PC-9 (cell line): ENCODE measurements at regions not wholly inside any gene's neighbourhood (a gene's known extent, or its start where the extent isn't known, plus 50 kb on each side); places are given as distances from the start of the nearest gene placed in this dataset.

Experiments
- BruUV-seq: library from RNA; stranded (reverse); fragments of 400-500 nt; replicated peaks from 2 replicates; lab custom pipeline; 2021; lab: Mats Ljungman, UMichigan
- CTCF ChIA-PET: fragments of 300-600 bp; sonication (Branson Sonifier 250); formaldehyde crosslinking; loops from one replicate; lab custom pipeline; 2022; ENCODE audit warnings: antibody characterized with exemption; lab: Charles Lee
- POLR2A ChIA-PET: fragments of 300-600 bp; sonication (Branson Sonifier 250); formaldehyde crosslinking; loops from one replicate; lab custom pipeline; 2022; ENCODE audit warnings: antibody characterized with exemption; ENCODE audit not compliant: unreplicated experiment; lab: Charles Lee
- DNase-seq, 2 experiments: peaks; one replicate each; pipeline versions ENCODE4 v3.0.0 to v3.0.0-alpha.2; 2015 to 2022; ENCODE audit warnings: mixed read lengths in 1 of 2
- H2AFZ ChIP-seq: fragments of 200-600 bp; sonication (generic); 2 replicates; pipeline ENCODE4 v1.8.1; 2017; ENCODE audit warnings: antibody characterized with exemption
- H3F3A ChIP-seq: fragments of 200-600 bp; sonication (generic); 2 replicates; pipeline ENCODE4 v1.8.1; 2017; ENCODE audit warnings: antibody characterized with exemption, mild to moderate bottlenecking, low read depth; ENCODE audit not compliant: insufficient read depth
- H3K27ac ChIP-seq: fragments of 200-600 bp; sonication (generic); 2 replicates; pipeline ENCODE4 v1.6.1; 2016; ENCODE audit warnings: mixed run types
- H3K27me3 ChIP-seq: fragments of 200-600 bp; sonication (generic); 2 replicates; pipeline ENCODE4 v1.6.1; 2016; ENCODE audit warnings: low read depth, mixed run types; ENCODE audit not compliant: insufficient read depth
- H3K36me3 ChIP-seq: fragments of 200-600 bp; sonication (generic); 2 replicates; pipeline ENCODE4 v1.6.1; 2016; ENCODE audit warnings: low read depth, mixed run types
- H3K4me1 ChIP-seq: fragments of 200-600 bp; sonication (generic); replicated peaks from 2 replicates; pipeline ENCODE4 v1.6.1; 2016; ENCODE audit warnings: mixed run types; ENCODE audit not compliant: insufficient read depth
- H3K4me2 ChIP-seq: fragments of 200-600 bp; sonication (generic); 2 replicates; pipeline ENCODE4 v1.6.1; 2017; ENCODE audit warnings: mixed run types
- H3K4me3 ChIP-seq: fragments of 200-600 bp; sonication (generic); 2 replicates; pipeline ENCODE4 v1.6.1; 2016; ENCODE audit warnings: mixed run types
- H3K79me2 ChIP-seq: fragments of 200-600 bp; sonication (generic); 2 replicates; pipeline ENCODE4 v1.6.1; 2017; ENCODE audit warnings: low read depth, mixed run types
- H3K9me2 ChIP-seq: fragments of 200-600 bp; sonication (generic); 2 replicates; pipeline ENCODE4 v1.8.1; 2017; ENCODE audit warnings: mild to moderate bottlenecking; ENCODE audit not compliant: insufficient read depth
- H3K9me3 ChIP-seq: fragments of 200-600 bp; sonication (generic); 2 replicates; pipeline ENCODE4 v1.8.1; 2016; ENCODE audit warnings: low read depth; ENCODE audit not compliant: insufficient read depth
- H4K20me1 ChIP-seq: fragments of 200-600 bp; sonication (generic); 2 replicates; pipeline ENCODE4 v1.8.1; 2017; ENCODE audit not compliant: insufficient read depth
- EZH2 ChIP-seq: fragments of 200-600 bp; sonication (generic); IDR thresholded peaks from 2 replicates; pipeline ENCODE4 v1.8.0; 2017; ENCODE audit warnings: antibody characterized with exemption, low read depth
- intact Hi-C: fragments of 100-400 bp; cut with micrococcal nuclease; formaldehyde crosslinking; loops from one replicate; pipeline ENCODE4 v1.10.0; 2022; ENCODE audit not compliant: unreplicated experiment
- TF ChIP-seq, protein P1 (sequence below): fragments of 200-600 bp; sonication (generic); conservative IDR thresholded peaks from 2 replicates; pipeline ENCODE4 v1.6.1; 2017; ENCODE audit warnings: mixed run types, antibody characterized with exemption, mild to moderate bottlenecking, moderate library complexity

DNA sequence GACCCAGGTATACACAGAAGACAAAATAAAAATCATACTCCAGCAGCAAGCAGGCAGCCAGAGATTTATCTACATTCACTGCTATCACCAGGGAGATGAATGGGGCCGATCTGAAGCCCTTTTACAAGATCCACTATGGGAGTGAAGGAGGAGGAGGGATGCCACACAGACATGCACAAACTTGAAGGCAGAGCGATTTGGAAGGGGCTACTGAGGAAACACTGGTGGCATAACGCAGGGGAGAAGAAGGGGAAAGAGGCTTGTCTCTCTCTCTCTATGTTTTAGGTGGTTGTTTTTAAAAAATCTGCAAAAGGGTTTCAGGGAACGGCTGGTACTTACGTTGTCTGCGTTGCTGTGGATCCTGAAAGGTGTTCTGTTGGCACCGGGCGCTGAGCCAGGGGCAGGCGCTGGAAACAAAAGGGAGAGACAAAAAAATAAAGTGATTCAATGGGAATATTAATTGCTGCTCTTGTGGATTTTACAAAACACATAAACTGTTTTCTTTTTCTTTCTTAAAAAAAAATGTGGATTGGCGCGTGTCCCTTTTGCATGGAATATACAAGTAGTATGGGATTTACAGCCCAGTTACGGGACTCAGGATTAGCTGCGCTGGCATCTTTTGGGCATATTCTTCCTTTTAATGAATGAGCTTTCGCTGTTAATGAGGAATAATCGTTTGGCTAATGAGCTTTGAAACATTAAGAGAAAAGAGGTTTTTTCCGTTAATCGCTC, 255.3 kb upstream of the PMFBP1 start:
- Histone ChIP-seq H3K27me3 (no peaks in the 10 kb centered on the region), H3F3A (no peaks in the 10 kb centered on the region), H3K79me2 (no peaks in the 10 kb centered on the region), H3K27ac (no peak overlapping the region), H2AFZ (no peak overlapping the region), H3K9me3 (peaks cover 5% of the 10 kb centered on the region; the same call in 1 of the 2 replicates), H3K4me1 (no peaks in the 10 kb centered on the region), H3K9me2 (no peaks in the 10 kb centered on the region), H3K4me3 (no peak overlapping the region), H3K4me2 (no peak overlapping the region), H4K20me1 (no peaks in the 10 kb centered on the region), H3K36me3 (no peaks in the 10 kb centered on the region)
- TF ChIP-seq EZH2: no peak
- TF ChIP-seq, protein P1, sequence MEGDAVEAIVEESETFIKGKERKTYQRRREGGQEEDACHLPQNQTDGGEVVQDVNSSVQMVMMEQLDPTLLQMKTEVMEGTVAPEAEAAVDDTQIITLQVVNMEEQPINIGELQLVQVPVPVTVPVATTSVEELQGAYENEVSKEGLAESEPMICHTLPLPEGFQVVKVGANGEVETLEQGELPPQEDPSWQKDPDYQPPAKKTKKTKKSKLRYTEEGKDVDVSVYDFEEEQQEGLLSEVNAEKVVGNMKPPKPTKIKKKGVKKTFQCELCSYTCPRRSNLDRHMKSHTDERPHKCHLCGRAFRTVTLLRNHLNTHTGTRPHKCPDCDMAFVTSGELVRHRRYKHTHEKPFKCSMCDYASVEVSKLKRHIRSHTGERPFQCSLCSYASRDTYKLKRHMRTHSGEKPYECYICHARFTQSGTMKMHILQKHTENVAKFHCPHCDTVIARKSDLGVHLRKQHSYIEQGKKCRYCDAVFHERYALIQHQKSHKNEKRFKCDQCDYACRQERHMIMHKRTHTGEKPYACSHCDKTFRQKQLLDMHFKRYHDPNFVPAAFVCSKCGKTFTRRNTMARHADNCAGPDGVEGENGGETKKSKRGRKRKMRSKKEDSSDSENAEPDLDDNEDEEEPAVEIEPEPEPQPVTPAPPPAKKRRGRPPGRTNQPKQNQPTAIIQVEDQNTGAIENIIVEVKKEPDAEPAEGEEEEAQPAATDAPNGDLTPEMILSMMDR: no peak
- ChIA-PET CTCF (no interaction called here), POLR2A (no interaction called here)
- no peak for DNase-seq
- no TSS peak for BruUV-seq
- intact Hi-C loops: no loop called here

GRCh38 chr16:72426386-72426785, 254.4 kb upstream of the PMFBP1 start:
- Histone ChIP-seq H3K79me2 (no peaks in the 10 kb centered on the region), H2AFZ (no peak overlapping the region), H3K4me2 (no peak overlapping the region), H4K20me1 (no peaks in the 10 kb centered on the region), H3K9me3 (peaks cover 11% of the 10 kb centered on the region), H3K4me1 (no peaks in the 10 kb centered on the region), H3K9me2 (no peaks in the 10 kb centered on the region), H3F3A (no peaks in the 10 kb centered on the region), H3K36me3 (no peaks in the 10 kb centered on the region), H3K4me3 (no peak overlapping the region), H3K27me3 (no peaks in the 10 kb centered on the region), H3K27ac (no peak overlapping the region)
- intact Hi-C loops: no loop called here
- no peak for DNase-seq
- POLR2A ChIA-PET: no interaction called here
- BruUV-seq: no TSS peak
- TF ChIP-seq EZH2: no peak
- TF ChIP-seq, protein P1: no peak
- CTCF ChIA-PET: no interaction called here

DNA sequence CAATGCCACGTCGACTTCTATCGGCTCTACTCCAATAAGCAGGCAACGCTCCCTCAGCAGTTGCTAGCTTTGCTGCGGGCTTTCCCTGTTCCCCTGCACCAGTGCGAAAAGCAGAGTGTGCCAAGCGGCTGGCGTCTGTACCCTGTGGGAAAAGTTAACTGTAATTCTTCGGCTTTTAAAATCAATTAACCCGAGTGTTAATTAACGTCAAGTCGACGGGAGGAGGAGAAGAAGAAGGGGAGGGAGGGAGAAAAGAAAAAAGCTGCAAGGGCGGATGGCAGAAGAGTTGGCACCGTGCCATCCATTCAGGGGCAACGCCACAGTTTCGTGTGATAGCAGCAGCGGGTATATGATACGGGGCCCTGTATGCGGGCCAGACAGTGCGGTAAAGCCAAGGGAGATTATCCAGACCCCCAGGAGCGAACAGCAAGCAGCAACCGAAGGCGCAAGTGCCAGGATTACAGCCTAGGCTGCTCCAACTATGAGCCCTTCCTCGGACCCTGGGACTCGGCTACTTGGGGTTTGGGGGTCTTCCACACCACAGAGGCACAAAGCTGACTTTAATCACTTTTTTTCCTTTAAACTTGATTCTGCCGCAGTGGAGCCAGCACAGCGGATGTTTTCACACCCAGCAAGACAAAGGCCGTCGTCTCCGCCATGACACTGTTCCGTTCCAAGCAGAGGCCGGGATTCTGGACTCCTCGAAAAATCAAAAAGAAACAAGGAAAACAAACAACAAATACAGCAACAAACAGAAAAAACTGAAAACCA, 253.8 kb upstream of the PMFBP1 start:
- ChIA-PET POLR2A (no interaction called here), CTCF (no interaction called here)
- no peak for DNase-seq
- H3K4me3 ChIP-seq: no peak overlapping the region
- peaks cover 15% of the 10 kb centered on the region for H3K9me3 ChIP-seq
- no peaks in the 10 kb centered on the region for H4K20me1 ChIP-seq
- no peaks in the 10 kb centered on the region for H3F3A ChIP-seq
- no peaks in the 10 kb centered on the region for H3K27me3 ChIP-seq
- no peaks in the 10 kb centered on the region for H3K36me3 ChIP-seq
- no peak overlapping the region for H3K27ac ChIP-seq
- BruUV-seq: no TSS peak
- no peak for TF ChIP-seq EZH2
- TF ChIP-seq, protein P1: no peak
- intact Hi-C loops: no loop called here
- no peaks in the 10 kb centered on the region for H3K79me2 ChIP-seq
- H3K9me2 ChIP-seq: no peaks in the 10 kb centered on the region
- no peak overlapping the region for H2AFZ ChIP-seq
- H3K4me1 ChIP-seq: no peaks in the 10 kb centered on the region
- no peak overlapping the region for H3K4me2 ChIP-seq
